CD4-positive, alpha-beta T cell treated with Interleukin-4 for 1 hour (primary cell): ENCODE measurements at regions not wholly inside any gene's neighbourhood (a gene's known extent, or its start where the extent isn't known, plus 50 kb on each side); places are given as distances from the start of the nearest gene placed in this dataset.
"Not testable (repeated sequence)": the region's sequence is repeated elsewhere in the genome, so short reads cannot be mapped to it uniquely, and the experiment has no call there.

Experiments used
- DNase-seq, 2 donors: peaks; one replicate each; pipeline ENCODE4 v3.0.0-alpha.2; 2020 to 2022

DNA sequence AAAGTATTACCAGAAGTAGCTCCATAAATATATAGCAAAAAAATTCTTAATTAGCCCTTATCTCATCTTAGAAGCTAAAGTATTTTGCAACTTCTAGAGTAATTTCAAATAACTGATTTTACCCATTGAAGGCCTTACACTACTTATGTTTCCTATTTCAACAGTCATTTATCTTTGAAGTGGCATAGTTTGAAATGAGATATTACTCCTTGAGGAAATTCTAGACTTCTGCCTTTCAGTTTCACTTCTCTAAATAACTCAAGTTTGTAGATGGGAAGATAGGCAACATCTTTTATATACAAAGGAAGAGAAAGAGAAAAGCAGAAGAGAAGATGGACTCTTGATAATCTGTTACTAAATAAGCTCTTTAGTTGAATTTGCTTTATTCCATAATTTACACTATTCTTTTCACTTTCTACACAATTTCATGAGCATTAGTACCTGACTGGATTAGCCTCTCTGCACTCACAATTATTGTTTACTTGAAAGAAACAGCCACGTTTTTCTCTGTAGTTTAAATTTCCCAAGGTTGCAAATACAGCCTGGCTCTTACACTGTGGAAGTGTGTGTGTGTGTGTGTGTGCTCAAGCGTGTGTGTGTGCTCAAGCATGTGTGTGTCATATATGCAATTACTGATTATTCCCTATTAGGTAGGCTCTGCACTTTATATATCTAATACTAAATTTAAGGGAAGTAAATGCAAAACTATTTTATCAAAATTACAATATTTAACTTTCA lies 60.6 kb upstream of the EMB start:
- DNase-seq, result peak in 1 of 2 donors; percentile 39

GRCh38 chr5:50513028-50513457 lies 72.0 kb upstream of the EMB start:
- peak in 1 of 2 donors; percentile 51 for DNase-seq

DNA sequence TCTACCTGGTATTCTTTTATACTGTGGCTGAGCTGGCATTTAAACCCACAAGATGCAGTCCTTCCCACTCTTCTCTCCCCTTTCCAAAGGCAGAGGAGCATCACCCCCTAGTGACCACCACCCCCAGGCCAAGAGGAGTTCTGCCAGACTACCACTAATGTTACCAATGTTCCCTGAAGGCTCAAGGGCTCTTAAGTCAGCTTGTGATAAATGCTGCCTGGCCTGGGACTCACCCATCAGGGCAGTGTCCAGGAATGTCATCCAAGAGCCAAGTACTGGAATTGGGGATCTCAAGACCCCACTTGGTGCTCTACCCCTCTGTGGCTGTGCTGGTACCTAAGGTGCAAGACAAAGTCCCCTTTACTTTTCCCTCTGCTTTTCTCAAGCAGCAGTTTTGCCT lies 80.0 kb upstream of the EMB start:
- not testable (repeated sequence) for DNase-seq

- DNase-seq, result not testable (repeated sequence)
Measured at GRCh38 chr5:50527514-50528060, 86.5 kb upstream of the EMB start.

DNA sequence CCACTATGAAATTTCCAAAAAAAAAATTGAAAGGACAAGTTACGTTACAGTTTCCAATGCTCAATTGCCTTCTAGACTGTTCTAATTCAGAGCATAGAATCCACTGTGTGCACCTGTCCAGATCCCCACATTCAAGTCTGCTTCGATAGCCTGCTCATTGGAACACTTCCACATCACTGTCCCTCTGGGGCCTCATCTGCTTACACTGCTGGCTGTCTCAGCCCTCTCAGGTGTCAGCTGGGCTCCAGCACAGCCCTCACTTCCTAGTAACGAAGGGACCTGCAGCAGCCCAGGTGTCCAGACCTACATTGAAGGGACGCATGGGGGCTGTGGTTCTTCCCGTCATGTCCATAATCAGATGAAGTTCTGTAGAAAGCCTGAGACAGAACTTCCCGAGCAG lies 94.3 kb upstream of the EMB start:
- no peak for DNase-seq

GRCh38 chr5:50537534-50537933 lies 96.4 kb upstream of the EMB start:
- not testable (repeated sequence) for DNase-seq

DNA sequence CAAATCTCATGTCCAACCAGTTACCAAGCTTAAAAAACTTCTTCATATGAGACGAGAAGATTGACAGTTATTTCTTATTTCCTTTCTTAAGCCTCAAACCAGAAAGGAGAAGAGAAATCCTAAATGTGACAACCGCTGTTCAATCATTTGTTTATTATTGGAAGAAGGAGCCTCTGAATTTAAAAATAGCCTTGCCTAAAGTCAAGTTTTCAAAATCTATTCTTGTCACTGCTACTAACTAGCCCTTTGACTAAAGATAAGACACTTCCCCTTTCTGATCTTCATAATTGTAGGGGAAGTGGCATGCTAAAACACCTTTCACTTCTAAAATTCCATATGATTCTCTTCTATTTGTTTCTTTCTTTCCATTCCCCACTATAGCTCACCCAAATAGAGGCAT lies 106.2 kb upstream of the EMB start:
- DNase-seq, result no peak

DNA sequence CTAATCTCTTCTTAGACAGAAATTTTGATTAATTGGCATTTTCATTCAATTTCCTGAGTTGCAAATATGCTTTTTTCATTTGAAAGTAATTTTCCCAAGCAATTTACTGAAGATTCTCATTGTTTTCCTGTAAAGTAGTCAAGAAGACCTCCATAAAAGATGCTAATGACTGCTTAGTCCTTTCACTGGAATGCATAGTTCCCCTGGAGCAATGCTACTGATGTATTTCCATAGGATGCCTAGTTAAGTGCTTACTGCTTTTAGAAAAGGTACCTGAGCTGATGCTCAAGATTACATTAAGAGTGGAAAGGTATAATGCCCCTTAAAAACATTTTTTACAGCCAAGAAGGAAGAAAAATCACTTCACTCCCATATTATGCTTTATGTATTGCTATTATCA lies 109.2 kb upstream of the EMB start:
- no peak for DNase-seq

DNA sequence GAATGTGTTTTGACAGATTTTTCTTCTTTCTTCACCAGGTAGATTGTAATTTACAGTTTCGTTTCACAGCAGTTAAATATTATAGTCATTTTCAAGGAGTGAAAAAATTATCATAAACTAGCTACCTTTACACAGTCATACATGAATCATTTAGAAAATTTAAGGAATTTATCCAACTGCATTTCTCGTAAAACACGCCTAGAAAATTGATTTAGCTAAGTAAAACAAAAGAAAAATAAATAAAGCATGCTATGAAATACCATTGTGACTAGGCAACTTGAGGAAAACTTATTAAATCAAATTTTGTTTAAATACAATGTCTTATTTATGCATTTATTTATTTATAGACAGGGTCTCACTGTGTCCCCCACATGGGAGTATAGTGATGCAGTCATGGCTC lies 109.9 kb upstream of the EMB start:
- DNase-seq, result no peak

- peak in 1 of 2 donors; percentile 24 for DNase-seq
Measured at GRCh38 chr5:50553560-50553984, 112.5 kb upstream of the EMB start.

- not testable (repeated sequence) for DNase-seq
Measured at GRCh38 chr5:50558640-50559039, 107.8 kb upstream of the PARP8 start.

DNA sequence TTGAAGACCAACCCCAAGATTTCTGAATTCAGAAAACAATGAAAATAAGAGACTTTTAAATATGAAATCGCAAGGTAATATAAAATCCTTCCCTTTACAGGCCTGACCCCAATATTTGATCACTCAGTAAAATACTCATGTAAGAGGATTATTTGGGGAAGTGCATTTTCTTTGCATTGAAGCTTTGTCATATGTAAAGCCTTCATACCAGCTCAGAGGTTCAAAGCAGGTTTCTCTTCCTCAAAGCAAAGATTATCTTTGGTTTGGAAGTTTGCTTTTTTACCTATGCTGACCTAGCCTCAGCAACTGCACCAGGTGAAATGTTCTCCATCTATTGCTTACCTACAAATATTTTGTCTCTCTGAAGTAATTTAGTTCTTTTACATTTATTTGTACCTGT lies 106.5 kb upstream of the PARP8 start:
- no peak for DNase-seq

- no peak for DNase-seq
Measured at GRCh38 chr5:50562694-50563093, 103.7 kb upstream of the PARP8 start.

GRCh38 chr5:50564079-50564478 lies 102.4 kb upstream of the PARP8 start:
- DNase-seq, result peak; percentile 56 to 70

GRCh38 chr5:50564558-50564957 lies 101.9 kb upstream of the PARP8 start:
- no peak for DNase-seq

DNA sequence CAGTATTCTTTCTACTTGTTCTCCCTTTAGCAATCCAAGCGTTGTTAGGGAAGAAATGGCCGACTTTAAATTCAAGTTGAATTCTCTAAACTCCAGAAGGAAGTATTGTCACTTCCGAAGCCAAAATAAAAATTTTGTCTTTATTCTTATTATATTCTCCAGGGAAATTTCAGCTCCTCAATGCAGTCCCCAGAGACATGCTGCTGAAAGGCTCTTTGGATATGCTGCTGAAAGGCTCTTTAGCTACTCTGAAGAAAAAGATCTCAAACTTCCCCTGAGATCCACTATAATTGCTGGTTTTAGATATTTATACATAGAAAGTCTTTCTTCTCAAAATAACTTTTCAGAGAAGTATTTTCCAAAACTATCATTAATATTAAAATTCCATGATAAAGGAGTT lies 92.3 kb upstream of the PARP8 start:
- DNase-seq, result no peak

DNA sequence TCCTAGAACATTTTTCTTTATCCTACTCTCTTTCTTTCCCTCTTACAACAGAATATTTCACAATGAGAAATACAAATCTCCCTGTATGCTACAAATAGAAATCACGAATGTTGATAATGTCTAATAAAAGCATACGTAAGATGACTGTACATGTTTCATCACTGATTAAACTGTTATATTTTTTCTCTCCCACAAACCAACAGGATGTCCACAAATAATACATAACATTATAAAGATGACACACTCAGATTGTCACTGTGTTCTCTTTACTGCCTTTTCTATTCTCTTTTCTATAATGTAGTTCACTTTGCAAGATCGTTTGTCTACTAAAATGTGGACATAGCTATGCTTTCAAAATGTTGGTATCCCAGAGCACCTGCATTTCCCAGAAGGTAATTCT lies 90.7 kb upstream of the PARP8 start:
- DNase-seq, result no peak

GRCh38 chr5:50576265-50576664 lies 90.2 kb upstream of the PARP8 start:
- DNase-seq, result no peak

GRCh38 chr5:50576686-50577256 lies 89.7 kb upstream of the PARP8 start:
- DNase-seq, result no peak

DNA sequence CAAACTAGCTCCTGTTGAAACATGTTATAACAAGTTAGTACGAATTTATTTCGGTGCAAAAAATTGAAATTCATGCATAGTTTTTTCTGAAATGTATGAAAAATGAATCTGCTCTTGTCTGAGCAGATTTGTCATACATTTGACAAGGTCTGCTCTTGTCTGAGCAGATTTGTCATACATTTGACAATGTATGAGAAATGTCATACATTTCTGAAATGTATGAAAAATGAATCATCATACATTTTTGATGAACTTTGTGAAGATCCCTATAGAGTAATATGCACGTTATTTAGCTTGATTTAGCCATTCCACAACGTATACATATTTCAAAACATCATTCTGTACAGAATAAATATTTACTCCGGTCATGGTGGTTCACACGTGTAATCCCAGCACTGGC lies 85.9 kb upstream of the PARP8 start:
- no peak for DNase-seq

GRCh38 chr5:50581845-50582244 lies 84.6 kb upstream of the PARP8 start:
- not testable (repeated sequence) for DNase-seq

DNA sequence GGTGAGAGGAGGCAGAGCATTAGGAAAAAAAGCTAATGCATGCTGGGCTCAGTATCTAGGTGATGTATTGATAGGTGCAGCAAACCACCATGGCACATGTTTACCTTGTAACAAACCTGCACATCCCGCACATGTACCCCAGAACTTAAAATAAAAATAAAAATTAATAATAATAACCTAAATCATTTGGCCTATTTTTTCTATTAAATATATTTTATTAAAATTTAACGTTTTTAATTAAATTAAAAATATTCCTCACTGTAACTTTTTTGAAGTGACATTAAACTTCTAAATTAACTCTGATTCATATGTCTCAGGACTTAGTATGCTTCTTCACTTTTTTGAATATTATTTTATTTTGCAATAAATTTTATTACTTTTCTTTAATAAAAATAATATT lies 83.7 kb upstream of the PARP8 start:
- DNase-seq, result no peak

DNA sequence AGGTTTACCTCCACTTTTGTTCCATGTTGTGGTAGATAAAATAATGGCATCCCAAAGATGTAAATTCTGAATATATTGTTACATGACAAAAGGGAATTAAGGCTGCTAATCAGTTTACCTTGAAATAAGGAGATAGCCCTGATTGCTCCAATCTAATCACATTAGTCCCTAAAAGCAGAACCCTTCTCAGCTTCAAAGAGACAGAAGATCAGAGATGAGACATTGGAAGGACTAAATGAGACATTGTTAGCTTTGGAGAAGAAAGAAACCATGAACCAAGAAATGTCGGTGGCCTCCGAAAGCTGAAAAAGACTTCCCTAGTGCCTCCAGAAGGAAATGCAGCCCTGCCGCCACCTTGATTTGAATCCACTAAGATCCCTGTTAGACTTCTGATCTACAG lies 82.8 kb upstream of the PARP8 start:
- DNase-seq, result no peak

DNA sequence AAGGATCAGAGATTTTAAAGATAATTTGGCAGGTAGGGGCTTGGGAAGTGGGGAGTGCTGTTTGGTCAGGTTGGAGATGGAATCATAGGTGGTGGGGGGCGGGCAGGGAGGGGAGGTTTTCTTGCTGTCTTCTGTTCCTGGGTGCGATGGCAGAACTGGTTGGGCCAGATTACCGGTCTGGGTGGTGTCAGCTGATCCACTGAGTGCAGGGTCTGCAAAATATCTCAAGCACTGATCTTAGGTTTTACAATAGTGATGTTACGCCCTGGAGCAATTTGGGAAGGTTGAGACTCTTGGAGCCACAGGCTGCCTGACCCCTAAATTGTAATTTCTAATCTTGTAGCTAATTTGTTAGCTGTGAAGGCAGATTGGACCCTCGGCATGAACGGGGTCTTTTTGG lies 78.0 kb upstream of the PARP8 start:
- not testable (repeated sequence) for DNase-seq
